Neutrophil (primary cell): ENCODE measurements at regions not wholly inside any gene's neighbourhood (a gene's known extent, or its start where the extent isn't known, plus 50 kb on each side); places are given as distances from the start of the nearest gene placed in this dataset.

Experiments used
- H3K27ac ChIP-seq: fragments of 200-600 bp; sonication (generic); 2 replicates; pipeline ENCODE4 v1.5.1; 2016; ENCODE audit warnings: mild to moderate bottlenecking, moderate library complexity
- H3K27me3 ChIP-seq: fragments of 200-600 bp; sonication (generic); 2 replicates; pipeline ENCODE4 v1.6.0; 2016; ENCODE audit warnings: mild to moderate bottlenecking
- H3K36me3 ChIP-seq: fragments of 200-600 bp; sonication (generic); 2 replicates; pipeline ENCODE4 v1.5.1; 2017
- H3K4me1 ChIP-seq, 2 experiments: fragments of 200-600 bp in 1 of 2; sonication (generic) in 1 of 2; 1 replicate in 1 of 2; 2 replicates in 1 of 2; pipeline versions ENCODE4 v1.5.1 to v1.6.1; 2013 to 2016; ENCODE audit warnings: low read depth in 1 of 2, low read length in 1 of 2, mild to moderate bottlenecking in 1 of 2, moderate library complexity in 1 of 2; ENCODE audit not compliant: control insufficient read depth in 1 of 2, insufficient read depth in 1 of 2
- H3K4me3 ChIP-seq, 2 experiments: fragments of 200-600 bp in 1 of 2; sonication (generic) in 1 of 2; 1 replicate in 1 of 2; 2 replicates in 1 of 2; pipeline ENCODE4 v1.5.1; 2013 to 2016; ENCODE audit warnings: low read depth in 1 of 2, low read length in 1 of 2, mild to moderate bottlenecking in 1 of 2, moderate library complexity in 1 of 2
- H3K9me3 ChIP-seq: fragments of 200-600 bp; sonication (generic); 2 replicates; pipeline ENCODE4 v1.5.1; 2016
- TF ChIP-seq, protein P1 (sequence below): fragments of 200-600 bp; sonication (generic); IDR thresholded peaks from 2 replicates; pipeline ENCODE4 v1.5.1; 2016; ENCODE audit warnings: antibody characterized with exemption

DNA sequence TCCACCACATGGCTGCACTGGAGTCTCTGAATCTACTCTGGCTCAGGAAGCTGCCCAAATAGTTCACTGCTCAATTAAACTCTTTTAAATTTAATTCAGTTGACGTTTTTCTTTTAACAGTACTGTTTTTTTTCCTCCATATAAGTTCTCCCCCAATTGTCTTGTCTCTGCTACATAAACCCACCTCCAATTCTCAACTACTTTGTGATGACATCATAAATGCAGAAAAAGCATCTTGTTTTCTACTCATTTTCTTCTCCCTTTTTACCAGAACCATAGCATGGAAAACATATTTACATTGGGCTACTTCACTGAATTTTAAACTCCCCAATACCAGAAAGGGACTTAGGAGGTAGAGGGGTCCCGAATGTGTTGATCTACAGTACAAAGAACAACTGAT, 270.4 kb downstream of the GPD2 start:
- no peaks in the 10 kb centered on the region for H3K9me3 ChIP-seq
- H3K27me3 ChIP-seq = no peaks in the 10 kb centered on the region
- H3K36me3 ChIP-seq = no peaks in the 10 kb centered on the region
- H3K4me1 ChIP-seq = no peaks in the 10 kb centered on the region
- H3K27ac ChIP-seq = no peak overlapping the region
- TF ChIP-seq, protein P1, sequence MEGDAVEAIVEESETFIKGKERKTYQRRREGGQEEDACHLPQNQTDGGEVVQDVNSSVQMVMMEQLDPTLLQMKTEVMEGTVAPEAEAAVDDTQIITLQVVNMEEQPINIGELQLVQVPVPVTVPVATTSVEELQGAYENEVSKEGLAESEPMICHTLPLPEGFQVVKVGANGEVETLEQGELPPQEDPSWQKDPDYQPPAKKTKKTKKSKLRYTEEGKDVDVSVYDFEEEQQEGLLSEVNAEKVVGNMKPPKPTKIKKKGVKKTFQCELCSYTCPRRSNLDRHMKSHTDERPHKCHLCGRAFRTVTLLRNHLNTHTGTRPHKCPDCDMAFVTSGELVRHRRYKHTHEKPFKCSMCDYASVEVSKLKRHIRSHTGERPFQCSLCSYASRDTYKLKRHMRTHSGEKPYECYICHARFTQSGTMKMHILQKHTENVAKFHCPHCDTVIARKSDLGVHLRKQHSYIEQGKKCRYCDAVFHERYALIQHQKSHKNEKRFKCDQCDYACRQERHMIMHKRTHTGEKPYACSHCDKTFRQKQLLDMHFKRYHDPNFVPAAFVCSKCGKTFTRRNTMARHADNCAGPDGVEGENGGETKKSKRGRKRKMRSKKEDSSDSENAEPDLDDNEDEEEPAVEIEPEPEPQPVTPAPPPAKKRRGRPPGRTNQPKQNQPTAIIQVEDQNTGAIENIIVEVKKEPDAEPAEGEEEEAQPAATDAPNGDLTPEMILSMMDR = no peak
- H3K4me3 ChIP-seq = no peak overlapping the region

DNA sequence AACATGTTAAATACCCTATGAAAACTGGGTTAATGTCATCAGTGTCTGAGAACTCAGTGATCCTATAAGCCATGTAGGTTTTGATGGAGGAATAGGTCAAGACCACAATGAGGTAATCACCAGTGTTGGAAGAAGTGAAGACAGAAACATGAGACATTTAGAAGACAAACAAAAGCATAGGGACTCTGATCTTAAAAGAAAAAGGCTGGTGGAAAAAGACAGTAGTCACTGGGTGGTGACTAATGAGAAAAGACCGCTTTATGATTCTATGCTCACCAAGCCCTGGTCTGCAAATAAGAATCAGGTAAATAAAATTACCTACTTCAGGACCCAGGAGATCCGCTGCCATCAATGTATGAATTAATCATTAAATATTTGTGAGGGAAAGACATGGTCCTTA, 271.9 kb downstream of the GPD2 start:
- H3K27ac ChIP-seq = no peak overlapping the region
- no peak overlapping the region for H3K4me3 ChIP-seq
- no peaks in the 10 kb centered on the region for H3K36me3 ChIP-seq
- H3K9me3 ChIP-seq = no peaks in the 10 kb centered on the region
- no peaks in the 10 kb centered on the region for H3K27me3 ChIP-seq
- TF ChIP-seq, protein P1 = no peak
- H3K4me1 ChIP-seq = no peaks in the 10 kb centered on the region

DNA sequence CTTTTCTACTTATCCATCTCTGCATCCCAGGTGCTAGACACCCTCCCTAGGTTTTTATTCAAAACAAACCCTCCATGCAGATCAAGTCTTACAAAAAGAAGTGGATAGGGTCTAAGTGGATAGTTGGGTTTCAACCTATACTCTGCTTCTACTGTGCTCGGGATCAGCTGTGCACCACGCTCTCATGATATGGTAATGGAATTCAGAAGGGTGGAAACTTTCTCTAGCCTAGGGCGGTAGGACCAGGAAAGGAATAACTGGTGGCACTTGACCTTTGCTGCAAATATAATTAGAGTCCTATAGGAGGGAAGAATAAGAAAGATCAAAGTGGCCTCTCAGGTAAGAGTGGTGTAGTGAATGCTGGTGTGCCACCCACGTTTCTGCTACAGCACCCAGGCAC, 272.9 kb downstream of the GPD2 start:
- no peaks in the 10 kb centered on the region for H3K9me3 ChIP-seq
- H3K36me3 ChIP-seq = no peaks in the 10 kb centered on the region
- no peaks in the 10 kb centered on the region for H3K4me1 ChIP-seq
- TF ChIP-seq, protein P1 = no peak
- no peak overlapping the region for H3K4me3 ChIP-seq
- no peaks in the 10 kb centered on the region for H3K27me3 ChIP-seq
- H3K27ac ChIP-seq = no peak overlapping the region

DNA sequence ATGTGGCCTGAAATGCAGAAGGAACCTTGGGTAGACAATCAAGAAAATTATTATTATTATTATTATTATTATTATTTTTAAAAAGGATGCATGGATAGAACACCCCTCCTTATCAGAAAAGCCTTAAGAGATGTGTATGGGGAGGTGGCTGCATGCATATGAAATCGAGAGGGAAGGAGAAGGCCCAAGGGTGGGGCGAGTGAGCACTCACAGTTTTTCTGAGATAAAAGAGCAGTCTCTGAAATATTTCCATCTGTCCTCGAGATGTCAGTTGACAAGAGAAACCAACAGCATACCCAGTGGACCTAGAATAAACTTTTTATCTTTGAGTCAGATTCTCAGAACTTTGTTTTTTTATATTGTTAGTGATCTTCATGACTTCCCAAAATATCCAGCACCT, 282.9 kb downstream of the GPD2 start:
- H3K4me3 ChIP-seq = no peak overlapping the region
- no peaks in the 10 kb centered on the region for H3K4me1 ChIP-seq
- TF ChIP-seq, protein P1 = no peak
- no peaks in the 10 kb centered on the region for H3K9me3 ChIP-seq
- H3K36me3 ChIP-seq = no peaks in the 10 kb centered on the region
- no peak overlapping the region for H3K27ac ChIP-seq
- H3K27me3 ChIP-seq = no peaks in the 10 kb centered on the region

DNA sequence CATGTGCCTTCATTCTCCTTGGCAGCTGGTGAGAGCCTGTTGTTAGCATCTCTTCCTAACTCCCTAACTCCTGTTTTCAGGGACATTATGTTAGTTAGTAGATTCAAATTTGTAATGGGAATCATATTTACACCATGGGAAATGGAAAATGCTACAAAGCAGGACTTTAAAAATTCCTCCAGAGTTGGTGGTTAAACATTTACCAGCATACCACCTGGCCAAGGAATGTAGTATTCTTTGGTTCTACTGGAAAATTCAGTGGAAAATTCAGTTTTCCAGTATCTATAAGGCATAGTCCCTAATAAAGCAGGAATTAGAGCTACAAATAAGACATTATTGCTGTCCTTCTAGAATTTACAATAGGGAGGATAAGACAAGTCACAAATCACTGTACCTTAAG, 291.7 kb downstream of the GPD2 start:
- no peak overlapping the region for H3K4me3 ChIP-seq
- H3K4me1 ChIP-seq = no peaks in the 10 kb centered on the region
- no peaks in the 10 kb centered on the region for H3K27me3 ChIP-seq
- no peaks in the 10 kb centered on the region for H3K36me3 ChIP-seq
- no peaks in the 10 kb centered on the region for H3K9me3 ChIP-seq
- TF ChIP-seq, protein P1 = no peak
- no peak overlapping the region for H3K27ac ChIP-seq

DNA sequence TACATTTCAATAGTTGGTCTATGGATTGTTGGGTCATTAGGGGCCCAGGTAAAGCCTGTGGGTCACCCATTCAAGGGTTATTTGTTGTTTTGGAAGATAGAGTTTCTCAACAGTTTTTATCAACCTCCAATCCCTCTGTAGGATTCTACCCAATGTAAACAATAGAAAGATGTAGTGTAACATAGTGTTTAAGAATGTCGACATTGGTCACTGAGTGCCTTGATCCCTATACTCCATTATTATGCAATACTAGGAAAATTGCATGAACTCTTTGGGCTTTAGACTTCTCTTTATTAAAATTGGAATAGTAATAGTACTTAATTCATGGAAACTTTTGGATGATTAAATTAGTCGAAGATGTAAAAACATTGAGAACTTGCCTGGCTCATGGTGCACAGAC, 292.1 kb downstream of the GPD2 start:
- Histone ChIP-seq H3K27me3 (no peaks in the 10 kb centered on the region), H3K27ac (no peak overlapping the region), H3K4me1 (no peaks in the 10 kb centered on the region), H3K4me3 (no peak overlapping the region), H3K36me3 (no peaks in the 10 kb centered on the region), H3K9me3 (no peaks in the 10 kb centered on the region)
- TF ChIP-seq, protein P1 = no peak
